C4-2B (cell line): ENCODE measurements at regions not wholly inside any gene's neighbourhood (a gene's known extent, or its start where the extent isn't known, plus 50 kb on each side); places are given as distances from the start of the nearest gene placed in this dataset.

ENCODE experiments used
- CTCF ChIP-seq: fragments of 450-650 bp; conservative IDR thresholded peaks from 2 replicates; pipeline ENCODE4 v1.5.1; 2017; ENCODE audit warnings: mild to moderate bottlenecking
- ZFX ChIP-seq: fragments of 450-650 bp; IDR thresholded peaks from 2 replicates; pipeline ENCODE4 v1.6.1; 2017

GRCh38 chr12:88870000-88870737, 289.9 kb upstream of the KITLG start:
- no peak for TF ChIP-seq CTCF
- TF ChIP-seq ZFX = no peak
